ENCODE measurements at regions not wholly inside any gene's neighbourhood (a gene's known extent, or its start where the extent isn't known, plus 50 kb on each side); places are given as distances from the start of the nearest gene placed in this dataset.

DNA sequence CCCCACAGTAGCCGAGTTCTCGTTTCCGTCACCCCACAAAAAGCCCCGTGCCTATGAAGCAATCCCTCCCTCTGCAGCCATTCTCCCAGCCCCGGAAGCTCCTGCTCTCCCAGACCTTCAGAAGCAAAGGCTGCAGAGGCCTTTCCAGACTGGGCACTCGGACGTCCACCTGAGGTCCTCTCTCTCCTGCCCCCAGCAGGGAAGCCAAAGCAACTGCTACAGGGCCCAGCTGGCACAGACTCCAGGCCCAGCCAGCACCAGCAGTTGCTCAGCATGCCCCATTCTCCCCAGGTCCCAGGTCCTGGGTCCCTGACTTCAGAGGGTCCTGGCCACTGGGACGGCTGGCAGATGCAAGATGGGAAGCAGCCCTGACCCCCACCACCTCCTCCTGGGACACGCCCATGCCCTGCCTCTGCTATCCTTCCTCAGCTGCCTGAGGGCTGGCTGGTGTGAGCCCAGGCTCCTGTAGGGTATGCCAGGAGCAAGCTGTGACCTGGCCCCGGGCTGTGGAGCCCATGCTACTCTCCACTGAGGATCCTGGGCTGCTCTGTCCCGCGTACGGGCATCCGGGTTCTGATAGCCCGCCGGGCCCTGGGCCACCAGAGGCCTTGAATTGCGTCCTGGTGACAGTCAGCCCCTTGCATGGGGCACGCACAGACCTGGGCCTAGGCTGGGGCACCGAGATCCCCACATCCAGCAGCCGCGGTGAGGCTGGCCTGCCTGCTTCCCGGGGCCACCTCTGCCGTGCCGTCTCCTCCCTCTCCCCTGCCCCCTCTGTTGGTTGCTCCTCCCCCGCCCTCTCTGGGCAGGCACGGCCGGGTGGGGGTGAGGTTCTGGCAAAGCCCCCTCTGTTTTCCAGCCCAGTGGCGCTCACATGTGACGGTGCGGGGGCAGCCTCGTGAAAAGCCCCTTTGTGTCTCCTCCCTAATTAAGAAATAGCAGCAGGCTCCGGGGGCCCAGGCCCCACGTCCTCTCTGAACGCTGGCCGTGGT is 1310.3 kb downstream of the BRD1 start:
- no peak for DNase-seq

DNA sequence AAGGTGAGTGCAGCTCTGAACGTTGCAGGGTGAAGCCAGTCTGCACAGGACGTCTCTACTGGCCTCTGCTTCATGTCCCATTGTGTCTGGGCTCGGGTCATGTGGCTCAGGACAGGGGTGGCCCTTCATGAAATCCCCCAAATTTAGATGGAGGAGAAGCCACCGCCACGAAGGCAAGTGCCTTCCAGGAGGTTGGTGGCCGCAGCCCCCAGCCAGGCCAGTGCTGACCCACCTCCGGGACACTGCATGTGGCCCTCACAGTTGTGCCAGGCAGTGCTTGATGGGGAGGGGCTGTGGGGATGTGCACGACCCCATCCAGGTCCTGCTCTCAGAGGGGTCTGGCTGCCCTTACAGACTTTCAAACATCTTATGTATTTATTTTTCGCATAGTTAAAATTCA is 1311.1 kb downstream of the BRD1 start:
- no peak for DNase-seq

GRCh38 chr22:48515571-48516200 is 1312.0 kb downstream of the BRD1 start:
- no peak for DNase-seq

DNA sequence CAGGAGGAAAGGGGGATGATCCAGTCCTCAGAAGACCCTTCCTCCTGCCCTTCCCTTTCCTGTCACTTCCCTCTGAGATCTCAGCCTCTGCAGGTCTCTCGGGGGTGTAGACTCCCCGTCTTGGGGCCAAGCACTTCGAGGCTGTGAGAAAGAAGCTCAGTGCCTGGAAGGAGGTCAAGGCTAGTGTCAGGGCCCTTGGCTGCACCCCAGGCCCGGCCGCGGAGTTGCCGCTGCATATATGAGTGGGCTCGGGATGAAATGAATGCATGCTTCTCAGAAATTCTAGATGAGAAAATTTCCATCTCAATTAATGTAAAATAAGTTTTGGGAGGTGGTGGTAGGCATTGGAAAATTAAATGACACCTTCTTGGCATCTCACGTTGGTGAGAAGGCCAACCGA is 1313.7 kb downstream of the BRD1 start:
- DNase-seq, result no peak

DNA sequence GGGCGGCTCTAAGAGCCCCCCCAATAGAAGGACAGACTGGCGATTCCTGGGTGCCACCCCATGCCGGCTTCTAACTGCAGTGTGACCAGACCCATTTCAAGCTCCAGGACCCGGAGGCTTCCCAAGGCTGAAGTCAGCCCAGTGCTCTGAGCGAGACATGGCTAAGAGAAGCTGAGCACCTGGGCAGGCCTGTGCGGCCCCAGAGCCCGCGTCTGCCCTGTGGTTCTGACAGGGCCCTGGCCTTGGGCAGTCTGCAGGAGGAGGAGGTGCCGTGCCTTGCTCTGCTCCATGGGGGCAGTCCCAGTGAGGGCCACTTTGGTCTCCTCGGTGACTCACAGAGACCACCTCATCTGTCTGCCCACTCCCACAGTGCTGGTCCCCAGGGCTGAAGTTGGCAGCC is 1314.2 kb downstream of the BRD1 start:
- no peak for DNase-seq

- no peak for DNase-seq
These were observed 1315.8 kb downstream of the BRD1 start for GRCh38 chr22:48511781-48512327.

DNA sequence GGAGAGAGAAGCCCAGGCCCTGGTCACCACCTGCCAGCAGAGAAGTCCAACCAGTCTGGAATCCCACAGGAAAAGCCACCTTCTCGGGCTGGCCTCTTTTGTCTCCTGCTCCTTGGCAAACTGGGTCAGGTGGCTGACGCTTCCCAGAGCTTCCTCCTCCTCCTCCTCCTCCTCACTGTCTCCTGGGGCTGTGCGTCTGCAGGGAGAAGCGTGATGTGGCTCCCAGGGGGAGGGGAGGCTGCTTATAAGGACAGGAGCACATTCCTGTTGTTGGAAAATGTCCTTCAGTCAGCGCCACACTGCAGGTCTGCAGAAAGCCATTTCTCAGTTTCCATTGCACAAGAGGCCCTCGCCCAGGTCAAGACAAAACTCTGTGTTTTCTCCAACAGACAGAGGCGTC is 1316.5 kb downstream of the BRD1 start:
- no peak for DNase-seq

DNA sequence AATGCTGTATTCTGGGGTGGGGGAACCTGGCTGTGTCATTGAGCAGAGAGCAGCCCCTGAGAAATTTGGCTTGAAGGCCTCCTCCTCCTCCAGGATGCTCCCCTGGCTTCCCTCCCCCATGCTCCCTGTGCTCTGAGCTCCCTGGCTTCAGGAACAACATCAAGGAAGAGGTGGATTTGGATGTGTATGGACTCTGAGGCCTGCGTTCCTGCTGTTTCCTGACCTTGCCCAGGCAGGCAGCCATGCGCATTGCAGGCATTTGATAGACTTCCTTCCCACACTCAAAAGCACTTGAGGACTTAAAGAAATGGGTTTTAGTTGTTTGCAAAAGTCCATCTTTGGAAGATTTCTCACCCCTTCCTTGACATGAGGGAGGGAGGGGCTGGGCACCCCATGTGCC is 1317.1 kb downstream of the BRD1 start:
- DNase-seq, result no peak

DNA sequence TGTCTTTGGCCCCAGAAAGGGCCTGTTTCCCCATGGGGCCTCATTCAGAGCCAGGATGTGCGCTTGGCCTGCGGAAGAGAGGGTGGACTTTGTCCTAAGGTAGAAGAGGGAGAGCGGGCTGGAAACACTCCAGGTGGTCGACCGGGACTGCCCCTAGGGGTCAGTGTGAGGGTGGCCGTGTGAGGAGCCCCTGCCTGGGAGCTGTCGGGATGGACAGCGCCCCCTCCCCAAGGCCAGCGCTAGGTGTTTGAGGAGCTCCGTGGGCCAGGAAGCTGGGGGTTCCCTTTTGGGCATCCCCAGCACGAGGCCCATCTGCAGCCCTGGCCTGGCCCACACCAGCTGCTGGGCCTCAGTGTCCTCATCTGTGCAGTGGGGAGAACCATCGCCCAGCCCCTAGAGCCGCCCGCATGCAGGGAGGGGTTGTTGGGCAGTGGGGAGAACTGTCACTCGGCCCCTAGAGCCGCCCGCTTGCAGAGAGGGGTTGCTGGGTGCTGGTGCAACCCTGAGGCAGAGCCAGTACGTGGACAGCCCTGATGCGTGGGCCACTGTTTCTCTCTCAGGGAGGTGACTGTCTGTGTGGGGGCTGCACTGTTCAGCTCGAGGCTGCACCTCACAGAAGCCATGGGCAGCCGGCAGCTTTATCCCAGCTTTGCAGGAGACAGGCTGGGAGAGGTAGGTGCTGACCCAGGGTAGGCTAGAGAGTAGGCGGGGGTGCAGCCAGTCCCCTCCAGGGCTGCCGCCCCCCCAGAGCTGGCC is 1319.9 kb downstream of the BRD1 start:
- DNase-seq, result no peak

DNA sequence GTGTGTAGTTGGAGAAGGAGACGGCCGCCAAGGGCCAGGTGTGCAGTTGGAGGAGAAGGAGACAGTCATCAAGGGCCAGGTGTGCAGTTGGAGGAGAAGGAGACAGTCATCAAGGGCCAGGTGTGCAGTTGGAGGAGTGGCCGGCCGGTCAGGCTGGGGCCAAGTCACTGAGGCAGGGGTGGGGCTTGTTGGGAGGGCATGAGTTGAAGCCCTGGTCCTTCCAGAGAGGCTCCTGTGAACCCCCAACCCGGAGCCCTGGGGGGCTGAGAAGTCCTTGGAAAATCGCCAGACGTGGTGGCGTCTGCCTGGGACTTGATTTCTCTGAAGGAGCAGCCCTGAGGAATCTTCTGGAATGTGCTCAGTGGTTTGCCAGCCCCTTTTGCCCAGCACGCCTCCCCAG is 1320.5 kb downstream of the BRD1 start:
- no peak for DNase-seq

DNA sequence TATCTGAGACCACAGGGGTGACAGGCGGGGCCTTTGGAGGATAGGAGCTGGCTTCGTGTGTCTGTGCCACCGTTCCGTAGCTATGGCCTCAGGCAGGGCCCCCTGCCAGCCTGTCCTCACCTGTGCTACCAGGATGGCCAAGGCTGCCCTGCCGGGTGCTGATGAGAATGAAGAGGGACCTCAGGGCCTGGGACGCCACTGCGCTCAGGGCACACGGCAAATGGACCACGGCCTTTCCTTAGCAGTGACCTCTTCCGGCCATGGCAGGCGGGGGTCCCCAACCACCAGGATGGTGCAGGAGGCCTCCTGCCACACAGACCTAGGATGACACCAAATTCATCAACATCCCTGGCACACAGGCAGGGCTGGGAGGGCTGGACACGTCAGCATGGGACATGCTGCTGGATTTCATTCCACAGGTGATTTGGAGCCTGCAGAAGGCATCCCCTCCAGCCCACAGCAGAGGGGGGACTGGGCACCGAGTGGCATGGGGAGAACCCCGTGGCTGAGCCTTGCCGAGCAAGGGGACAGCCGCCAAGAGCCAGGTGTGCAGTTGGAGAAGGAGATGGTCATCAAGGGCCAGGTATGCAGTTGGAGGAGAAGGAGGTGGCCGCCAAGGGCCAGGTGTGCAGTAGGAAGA is 1321.0 kb downstream of the BRD1 start:
- no peak for DNase-seq

DNA sequence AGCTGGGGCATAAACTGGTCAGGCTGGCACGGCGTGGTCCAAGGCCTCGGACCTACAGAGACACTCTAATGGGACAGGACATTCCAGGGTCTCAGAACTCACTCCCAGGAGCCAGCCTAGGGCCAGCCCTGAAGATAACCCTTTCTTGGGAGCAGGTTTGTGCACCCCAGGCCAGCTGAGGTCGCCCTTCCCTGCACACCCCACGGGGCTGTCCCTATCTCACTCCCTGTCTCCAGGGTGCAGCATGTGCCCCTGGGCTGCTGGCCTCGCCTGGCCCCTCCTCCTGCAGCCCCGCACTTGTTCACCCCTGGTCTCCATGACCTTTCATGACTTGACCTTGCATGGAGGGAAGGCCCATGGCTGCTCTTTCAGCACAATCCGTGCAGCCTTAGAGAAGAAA is 1321.8 kb downstream of the BRD1 start:
- DNase-seq, result no peak

GRCh38 chr22:48504519-48505140 is 1323.0 kb downstream of the BRD1 start:
- DNase-seq, result no peak

- no peak for DNase-seq
These were observed 1323.8 kb downstream of the BRD1 start for GRCh38 chr22:48503876-48504275.

DNA sequence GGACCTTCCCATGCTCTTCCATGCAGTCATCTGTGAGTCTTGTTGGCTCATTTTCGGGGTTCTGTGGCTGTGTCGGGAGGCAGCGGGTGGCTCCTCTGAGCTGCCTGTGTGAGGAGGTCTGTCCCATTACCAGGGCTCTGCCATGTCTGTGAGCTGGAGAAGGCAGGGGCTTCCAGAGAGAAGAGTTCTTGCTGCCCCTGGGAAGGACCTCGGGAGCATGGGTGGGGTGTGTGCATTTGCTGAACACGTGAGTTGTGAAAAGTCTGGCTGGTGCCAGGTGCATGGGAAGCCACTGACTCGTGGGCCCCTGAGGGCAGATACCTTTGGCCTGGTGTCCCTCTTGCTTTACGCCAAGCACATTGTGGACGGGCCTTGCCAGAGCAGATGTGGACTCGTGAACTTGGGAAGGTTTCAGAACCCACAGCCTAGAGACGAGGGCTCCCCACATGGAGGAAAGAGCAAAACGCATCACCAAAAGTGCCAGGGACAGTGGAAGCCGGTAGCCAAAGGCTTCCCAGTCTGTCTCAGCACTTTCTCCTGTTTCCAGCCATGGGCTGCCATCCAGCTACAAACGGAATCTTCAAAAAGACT is 1324.5 kb downstream of the BRD1 start:
- no peak for DNase-seq

DNA sequence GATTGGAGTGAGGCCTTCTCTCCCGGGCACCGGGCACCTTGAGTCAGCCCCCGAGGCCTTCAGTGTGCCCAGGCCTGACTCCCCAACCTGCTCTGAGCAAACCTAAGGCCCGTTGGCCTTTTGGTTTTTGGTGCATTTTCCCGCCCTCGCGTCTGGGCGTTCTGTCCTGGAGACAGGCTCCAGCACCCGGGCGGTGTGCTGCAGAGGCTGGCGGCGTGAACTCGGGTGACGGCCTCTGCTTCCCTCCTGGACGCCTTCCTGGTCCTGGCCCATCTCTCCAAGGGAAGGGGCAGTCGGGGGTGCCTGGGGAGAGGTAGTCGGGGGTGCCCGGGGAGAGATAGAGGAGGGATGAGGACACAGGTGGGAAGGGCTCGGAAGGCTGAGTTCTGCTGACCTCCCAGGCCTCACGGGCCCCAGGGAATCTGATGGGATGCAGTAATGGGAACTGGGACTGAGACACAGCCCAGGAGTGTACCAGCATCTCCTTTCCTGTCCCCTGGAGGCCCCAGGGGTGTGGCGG is 1326.4 kb downstream of the BRD1 start:
- no peak for DNase-seq

GRCh38 chr22:48500471-48501230 is 1327.0 kb downstream of the BRD1 start:
- DNase-seq, result no peak

- DNase-seq, result no peak
These were observed 1327.9 kb downstream of the BRD1 start for GRCh38 chr22:48499456-48500425.

DNA sequence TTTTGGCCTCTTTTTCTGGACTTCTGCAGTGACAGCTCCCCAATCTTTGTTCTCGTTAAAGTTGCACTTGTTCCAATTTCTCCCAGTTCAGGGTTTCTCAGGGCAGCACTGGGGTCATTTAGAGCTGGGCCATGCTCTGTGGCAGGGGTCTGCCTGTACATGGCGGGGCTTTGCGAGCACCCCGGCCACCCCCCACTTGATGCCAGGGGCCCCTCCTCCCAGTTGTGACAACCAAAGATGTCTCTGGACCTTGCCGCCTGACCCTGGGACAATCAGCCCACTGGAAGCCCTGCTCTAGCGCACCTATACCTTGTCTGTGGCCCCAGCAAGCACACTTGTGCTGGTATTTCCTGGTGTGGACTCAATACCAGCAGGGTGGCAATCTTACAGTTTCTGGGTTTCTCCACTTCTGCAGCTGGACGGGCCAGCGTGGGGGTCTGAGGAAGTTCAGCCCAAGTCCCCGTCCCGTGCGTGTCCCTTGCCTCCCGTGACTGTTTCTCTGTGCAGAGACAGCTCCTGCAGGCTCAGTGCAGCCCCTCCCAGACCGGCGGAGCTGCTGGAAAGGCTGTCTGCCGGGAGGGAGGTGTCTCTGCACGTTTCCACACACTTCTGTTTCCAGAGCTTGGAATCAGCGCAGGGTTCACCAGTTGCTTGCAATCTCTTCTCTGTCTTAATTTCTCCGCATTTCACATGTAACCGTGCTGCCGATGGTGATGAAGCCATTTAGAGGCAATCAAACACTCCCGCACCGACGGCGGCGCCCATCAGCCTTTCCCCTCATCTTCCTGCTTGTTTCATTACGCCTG is 1328.9 kb downstream of the BRD1 start:
- DNase-seq, result no peak
